HG03196 (cell line): ENCODE measurements at regions not wholly inside any gene's neighbourhood (a gene's known extent, or its start where the extent isn't known, plus 50 kb on each side); places are given as distances from the start of the nearest gene placed in this dataset.

Source experiments
- ATAC-seq: cut with Tn5 transposase; IDR thresholded peaks from one replicate; pipeline ENCODE4 v1.9.1; 2021; ENCODE audit not compliant: unreplicated experiment

GRCh38 chr5:162323466-162323865, 255.9 kb downstream of the GABRG2 start:
- ATAC-seq, result no peak

- no peak for ATAC-seq
Observed at GRCh38 chr5:162324328-162324727, 256.8 kb downstream of the GABRG2 start.

- no peak for ATAC-seq
Observed at GRCh38 chr5:162325143-162325727, 257.7 kb downstream of the GABRG2 start.

GRCh38 chr5:162334944-162335343, 267.4 kb downstream of the GABRG2 start:
- ATAC-seq, result no peak

GRCh38 chr5:162360373-162360931, 292.9 kb downstream of the GABRG2 start:
- no peak for ATAC-seq

GRCh38 chr5:162372256-162372655, 304.7 kb downstream of the GABRG2 start:
- no peak for ATAC-seq

GRCh38 chr5:162377895-162378294, 310.3 kb downstream of the GABRG2 start:
- no peak for ATAC-seq

- ATAC-seq, result no peak
Observed at GRCh38 chr5:162382839-162383238, 315.3 kb downstream of the GABRG2 start.

GRCh38 chr5:162384225-162384624, 316.7 kb downstream of the GABRG2 start:
- no peak for ATAC-seq

GRCh38 chr5:162391833-162392232, 324.3 kb downstream of the GABRG2 start:
- no peak for ATAC-seq

GRCh38 chr5:162392336-162392735, 324.8 kb downstream of the GABRG2 start:
- no peak for ATAC-seq

- no peak for ATAC-seq
Observed at GRCh38 chr5:162393534-162393933, 326.0 kb downstream of the GABRG2 start.

- no peak for ATAC-seq
Observed at GRCh38 chr5:162407614-162408013, 340.0 kb downstream of the GABRG2 start.

GRCh38 chr5:162410365-162410764, 342.8 kb downstream of the GABRG2 start:
- no peak for ATAC-seq

GRCh38 chr5:162429142-162429541, 361.6 kb downstream of the GABRG2 start:
- ATAC-seq, result no peak

- ATAC-seq, result no peak
Observed at GRCh38 chr5:162434281-162434680, 366.7 kb downstream of the GABRG2 start.

- ATAC-seq, result no peak
Observed at GRCh38 chr5:162436055-162436454, 368.5 kb downstream of the GABRG2 start.

GRCh38 chr5:162444129-162444762, 376.7 kb downstream of the GABRG2 start:
- no peak for ATAC-seq

- no peak for ATAC-seq
Observed at GRCh38 chr5:162456086-162456485, 388.5 kb downstream of the GABRG2 start.

GRCh38 chr5:162466011-162466410, 398.4 kb downstream of the GABRG2 start:
- no peak for ATAC-seq

- ATAC-seq, result no peak
Observed at GRCh38 chr5:162473041-162473714, 405.6 kb downstream of the GABRG2 start.

- ATAC-seq, result no peak
Observed at GRCh38 chr5:162474239-162474638, 406.7 kb downstream of the GABRG2 start.
